ENCODE measurements at regions not wholly inside any gene's neighbourhood (a gene's known extent, or its start where the extent isn't known, plus 50 kb on each side); places are given as distances from the start of the nearest gene placed in this dataset.

DNA sequence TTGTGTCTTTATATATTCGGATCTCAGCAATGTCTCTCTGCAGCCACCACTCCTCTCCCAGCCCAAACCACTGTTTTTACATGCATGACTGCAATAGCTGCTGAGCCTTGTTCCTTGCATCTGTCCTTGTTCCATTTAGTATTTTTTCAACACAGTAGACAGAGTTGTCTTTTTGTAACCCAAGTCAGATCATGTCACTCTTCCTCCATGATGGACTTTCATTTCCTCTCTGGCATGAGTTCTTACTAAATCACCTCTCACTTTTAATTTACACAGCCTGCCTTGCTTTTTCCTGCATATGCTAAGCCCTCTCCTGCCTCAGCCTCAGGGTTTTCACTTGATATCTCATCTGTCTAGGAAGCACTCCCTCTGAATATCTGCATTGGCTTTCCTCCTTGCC lies 353.2 kb downstream of the HGF start:
- TF ChIP-seq, protein P1, sequence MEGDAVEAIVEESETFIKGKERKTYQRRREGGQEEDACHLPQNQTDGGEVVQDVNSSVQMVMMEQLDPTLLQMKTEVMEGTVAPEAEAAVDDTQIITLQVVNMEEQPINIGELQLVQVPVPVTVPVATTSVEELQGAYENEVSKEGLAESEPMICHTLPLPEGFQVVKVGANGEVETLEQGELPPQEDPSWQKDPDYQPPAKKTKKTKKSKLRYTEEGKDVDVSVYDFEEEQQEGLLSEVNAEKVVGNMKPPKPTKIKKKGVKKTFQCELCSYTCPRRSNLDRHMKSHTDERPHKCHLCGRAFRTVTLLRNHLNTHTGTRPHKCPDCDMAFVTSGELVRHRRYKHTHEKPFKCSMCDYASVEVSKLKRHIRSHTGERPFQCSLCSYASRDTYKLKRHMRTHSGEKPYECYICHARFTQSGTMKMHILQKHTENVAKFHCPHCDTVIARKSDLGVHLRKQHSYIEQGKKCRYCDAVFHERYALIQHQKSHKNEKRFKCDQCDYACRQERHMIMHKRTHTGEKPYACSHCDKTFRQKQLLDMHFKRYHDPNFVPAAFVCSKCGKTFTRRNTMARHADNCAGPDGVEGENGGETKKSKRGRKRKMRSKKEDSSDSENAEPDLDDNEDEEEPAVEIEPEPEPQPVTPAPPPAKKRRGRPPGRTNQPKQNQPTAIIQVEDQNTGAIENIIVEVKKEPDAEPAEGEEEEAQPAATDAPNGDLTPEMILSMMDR (optimal IDR thresholded peaks at IDR 0.05 in 1 of 3, IDR thresholded peaks at IDR 0.05 in 1 of 3, conservative IDR thresholded peaks at IDR 0.05 in 1 of 3; ENCODE audit: extremely low read depth in 1 of 3, insufficient read depth in 2 of 3, low read length in 3 of 3), result no peak
- no peak for TF ChIP-seq EZH2 (IDR thresholded peaks at IDR 0.05; ENCODE audit: low read length)
